ENCODE measurements at regions not wholly inside any gene's neighbourhood (a gene's known extent, or its start where the extent isn't known, plus 50 kb on each side); places are given as distances from the start of the nearest gene placed in this dataset.
A peak's percentile ranks its signal among the peaks of the same experiment; 100 is the strongest.

- no peak for TF ChIP-seq Cebpa-rat (IDR thresholded peaks at IDR 0.05)
- H3K4me2 ChIP-seq, result peak overlapping the region; percentile 33 to 96 (median 66)
- H3K36me3 ChIP-seq, result no peaks in the 10 kb centered on the region; a peak in 1 of 22 replicates
- peak overlapping the region in 9 of 11 experiments; percentile 7 to 96 (median 35); a peak in 14 of 22 replicates for H3K27ac ChIP-seq
- H3K9me3 ChIP-seq (replicated peaks in 1 of 11), result peaks cover 0 to 11% (median 10%) of the 10 kb centered on the region in 11 experiments; a peak in 15 of 22 replicates
- H3K4me1 ChIP-seq, result peaks cover 66 to 100% (median 93%) of the 10 kb centered on the region in 10 experiments
- H3K9ac ChIP-seq, result peak overlapping the region in 1 of 11 experiments; percentile 28; a peak in 2 of 22 replicates
- H3K27me3 ChIP-seq, result no peaks in the 10 kb centered on the region
- H4K20me1 ChIP-seq, result no peaks in the 10 kb centered on the region
- no peak overlapping the region; a peak in 1 of 20 replicates for H3K4me3 ChIP-seq
These were observed 64.3 kb downstream of the MRPL14 start for GRCh38 chr6:44062771-44063560.

GRCh38 chr6:44062105-44062770 lies 65.0 kb downstream of the MRPL14 start:
- Histone ChIP-seq H3K4me1 (peaks cover 66 to 100% (median 93%) of the 10 kb centered on the region in 10 experiments), H3K9ac (peak overlapping the region in 1 of 11 experiments; percentile 31; a peak in 2 of 22 replicates), H3K27me3 (no peaks in the 10 kb centered on the region), H3K9me3 (replicated peaks in 1 of 11) (peaks cover 0 to 11% (median 10%) of the 10 kb centered on the region in 11 experiments; a peak in 15 of 22 replicates), H3K36me3 (no peaks in the 10 kb centered on the region; a peak in 1 of 22 replicates), H3K4me2 (peak overlapping the region; percentile 33 to 96 (median 66)), H3K27ac (peak overlapping the region in 7 of 11 experiments; percentile 7 to 96 (median 33); a peak in 10 of 22 replicates), H3K4me3 (no peak overlapping the region; a peak in 1 of 20 replicates), H4K20me1 (no peaks in the 10 kb centered on the region)
- no peak for TF ChIP-seq Cebpa-rat (IDR thresholded peaks at IDR 0.05)

GRCh38 chr6:44061375-44062104 lies 65.7 kb downstream of the MRPL14 start:
- peak overlapping the region in 2 of 11 experiments; percentile 23 to 31; a peak in 4 of 22 replicates for H3K9ac ChIP-seq
- peaks cover 67 to 100% (median 93%) of the 10 kb centered on the region in 10 experiments for H3K4me1 ChIP-seq
- peak overlapping the region in 10 of 11 experiments; percentile 33 to 96 (median 68); a peak in 16 of 22 replicates for H3K4me2 ChIP-seq
- H3K4me3 ChIP-seq, result no peak overlapping the region
- TF ChIP-seq Cebpa-rat (IDR thresholded peaks at IDR 0.05), result no peak
- no peaks in the 10 kb centered on the region; a peak in 1 of 22 replicates for H3K36me3 ChIP-seq
- no peaks in the 10 kb centered on the region for H3K27me3 ChIP-seq
- peaks cover 0 to 11% (median 10%) of the 10 kb centered on the region in 11 experiments; a peak in 15 of 22 replicates for H3K9me3 ChIP-seq (replicated peaks in 1 of 11)
- H3K27ac ChIP-seq, result peak overlapping the region in 7 of 11 experiments; percentile 23 to 98 (median 93); a peak in 11 of 22 replicates
- H4K20me1 ChIP-seq, result no peaks in the 10 kb centered on the region

- Histone ChIP-seq H3K36me3 (no peaks in the 10 kb centered on the region; a peak in 1 of 22 replicates), H3K27me3 (no peaks in the 10 kb centered on the region), H3K9me3 (replicated peaks in 1 of 11) (peaks cover 0 to 11% (median 10%) of the 10 kb centered on the region in 11 experiments; a peak in 15 of 22 replicates), H4K20me1 (no peaks in the 10 kb centered on the region), H3K9ac (peak overlapping the region in 2 of 11 experiments; percentile 23 to 31; a peak in 4 of 22 replicates), H3K4me1 (peaks cover 66 to 100% (median 90%) of the 10 kb centered on the region in 10 experiments), H3K27ac (peak overlapping the region in 8 of 11 experiments; percentile 14 to 98 (median 94); a peak in 12 of 22 replicates), H3K4me2 (peak overlapping the region in 5 of 11 experiments; percentile 87 to 96 (median 90); a peak in 9 of 22 replicates), H3K4me3 (no peak overlapping the region)
- TF ChIP-seq Cebpa-rat (IDR thresholded peaks at IDR 0.05), result no peak
These were observed 66.5 kb downstream of the MRPL14 start for GRCh38 chr6:44060612-44061374.

- Histone ChIP-seq H3K9me3 (replicated peaks in 1 of 11) (peaks cover 0 to 11% (median 10%) of the 10 kb centered on the region in 11 experiments; a peak in 15 of 22 replicates), H3K4me1 (peaks cover 62 to 99% (median 86%) of the 10 kb centered on the region in 10 experiments), H3K4me2 (peak overlapping the region; percentile 76 to 96 (median 83)), H3K9ac (peak overlapping the region; percentile 51 to 94 (median 73); a peak in 20 of 22 replicates), H4K20me1 (no peaks in the 10 kb centered on the region), H3K4me3 (peak overlapping the region in 3 of 10 experiments; percentile 5 to 56 (median 49); a peak in 7 of 20 replicates), H3K36me3 (no peaks in the 10 kb centered on the region; a peak in 1 of 22 replicates), H3K27ac (peak overlapping the region; percentile 50 to 98 (median 83); a peak in 21 of 22 replicates), H3K27me3 (no peaks in the 10 kb centered on the region)
- no peak for TF ChIP-seq Cebpa-rat (IDR thresholded peaks at IDR 0.05)
These were observed 67.6 kb downstream of the MRPL14 start for GRCh38 chr6:44059359-44060346.

GRCh38 chr6:44058617-44059358 lies 68.5 kb downstream of the MRPL14 start:
- no peak for TF ChIP-seq Cebpa-rat (IDR thresholded peaks at IDR 0.05)
- no peaks in the 10 kb centered on the region; a peak in 1 of 22 replicates for H3K36me3 ChIP-seq
- no peaks in the 10 kb centered on the region for H3K27me3 ChIP-seq
- H3K4me3 ChIP-seq, result peak overlapping the region in 7 of 10 experiments; percentile 21 to 56 (median 41); a peak in 9 of 20 replicates
- H3K9me3 ChIP-seq (replicated peaks in 1 of 11), result peaks cover 0 to 11% (median 10%) of the 10 kb centered on the region in 11 experiments; a peak in 15 of 22 replicates
- peaks cover 65 to 99% (median 86%) of the 10 kb centered on the region in 10 experiments for H3K4me1 ChIP-seq
- no peaks in the 10 kb centered on the region for H4K20me1 ChIP-seq
- H3K27ac ChIP-seq, result peak overlapping the region; percentile 50 to 98 (median 83)
- peak overlapping the region; percentile 51 to 94 (median 73) for H3K9ac ChIP-seq
- peak overlapping the region; percentile 76 to 96 (median 83) for H3K4me2 ChIP-seq

Measured in BLaER1 treated with 17β-estradiol and CSF1 and Interleukin-3, amounts not matched to agents 10 nM and 100 nM (cell line).